NCI-H1417 treated with DMSO at 0.1 percent for 48 hours (cell line): ENCODE measurements at regions not wholly inside any gene's neighbourhood (a gene's known extent, or its start where the extent isn't known, plus 50 kb on each side); places are given as distances from the start of the nearest gene placed in this dataset.
"Not testable (repeated sequence)": the region's sequence is repeated elsewhere in the genome, so short reads cannot be mapped to it uniquely, and the experiment has no call there.

Source experiments
- DNase-seq: peaks from one replicate; lab custom pipeline; 2025; lab: John Stamatoyannopoulos, UW

DNA sequence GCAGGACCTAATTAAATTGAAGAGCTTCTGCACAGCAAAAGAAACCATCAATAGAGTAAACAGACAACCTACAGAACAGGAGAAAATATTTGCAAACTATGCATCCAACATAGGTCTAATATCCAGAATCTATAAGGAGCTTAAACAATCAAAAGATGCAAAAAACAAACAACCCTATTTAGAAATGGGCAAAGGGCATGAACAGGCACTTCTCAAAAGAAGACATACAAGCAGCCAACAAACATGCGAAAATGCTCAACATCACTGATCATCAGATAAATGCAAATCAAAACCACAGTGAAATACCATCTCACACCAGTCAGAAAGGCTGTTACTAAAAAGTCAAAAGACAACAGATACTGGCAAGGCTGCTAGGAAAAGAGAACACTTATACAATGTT, 189.2 kb downstream of the CYP26B1 start:
- DNase-seq = not testable (repeated sequence)

DNA sequence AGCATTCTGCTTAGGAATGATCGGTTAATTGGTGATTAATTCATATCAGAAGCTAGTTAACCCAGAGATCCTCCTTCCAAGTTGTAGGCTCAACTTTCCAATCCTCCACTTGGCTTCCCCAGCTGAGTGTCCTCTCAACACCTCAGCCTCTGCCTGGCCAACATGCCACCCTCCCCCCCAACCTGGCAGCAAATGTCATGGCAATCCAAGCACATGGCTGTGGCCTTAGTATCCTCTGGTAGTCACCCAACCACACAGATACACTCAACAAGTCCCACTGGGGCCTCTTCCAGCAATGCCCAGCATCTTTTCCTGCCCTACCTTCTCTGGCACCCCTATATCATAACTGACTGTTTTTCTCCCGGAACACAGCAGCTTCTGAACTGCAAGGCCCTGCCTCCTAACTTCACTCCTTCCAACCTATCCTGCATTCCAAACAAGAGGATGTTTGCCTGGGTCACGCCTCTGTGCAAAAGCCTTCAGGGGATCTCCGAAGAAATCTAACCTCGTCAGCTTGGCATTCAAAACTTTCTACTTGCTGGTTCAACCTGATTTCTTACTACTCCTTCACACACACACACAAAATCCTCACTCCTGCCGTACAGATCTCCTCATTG, 195.0 kb downstream of the CYP26B1 start:
- no peak for DNase-seq

DNA sequence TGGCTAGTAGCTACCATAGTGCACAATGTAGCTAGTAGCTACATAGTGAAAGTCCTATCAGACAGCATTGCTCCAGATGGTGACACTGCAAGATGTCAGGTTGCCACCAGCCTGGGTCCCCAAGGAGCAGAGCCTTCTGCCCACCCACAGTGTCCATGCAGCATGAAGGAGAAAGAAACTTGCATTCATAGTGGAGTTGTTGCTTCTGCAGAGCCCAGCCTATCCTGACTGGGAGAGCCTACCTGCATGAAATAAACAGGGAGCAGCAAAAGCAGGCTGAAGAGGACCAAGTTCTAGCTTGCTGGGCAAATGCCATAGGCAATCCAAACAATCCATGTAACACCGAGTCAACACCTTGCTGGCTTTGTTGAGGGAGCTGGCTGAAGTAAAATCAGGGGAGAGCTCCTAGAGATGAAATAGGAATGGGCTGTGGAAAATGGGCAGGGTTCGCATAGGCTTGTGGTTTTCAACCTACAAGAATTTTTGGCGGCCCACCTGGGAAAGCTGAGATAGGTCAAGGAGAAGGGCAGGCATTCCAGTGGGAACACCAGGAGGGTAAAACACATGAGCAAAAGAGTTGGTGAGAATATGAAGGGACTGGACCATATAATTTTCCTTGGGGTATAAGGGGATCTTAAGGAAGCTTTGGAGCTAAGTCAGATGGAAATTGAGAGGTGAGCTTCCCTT, 195.8 kb downstream of the CYP26B1 start:
- DNase-seq = no peak

DNA sequence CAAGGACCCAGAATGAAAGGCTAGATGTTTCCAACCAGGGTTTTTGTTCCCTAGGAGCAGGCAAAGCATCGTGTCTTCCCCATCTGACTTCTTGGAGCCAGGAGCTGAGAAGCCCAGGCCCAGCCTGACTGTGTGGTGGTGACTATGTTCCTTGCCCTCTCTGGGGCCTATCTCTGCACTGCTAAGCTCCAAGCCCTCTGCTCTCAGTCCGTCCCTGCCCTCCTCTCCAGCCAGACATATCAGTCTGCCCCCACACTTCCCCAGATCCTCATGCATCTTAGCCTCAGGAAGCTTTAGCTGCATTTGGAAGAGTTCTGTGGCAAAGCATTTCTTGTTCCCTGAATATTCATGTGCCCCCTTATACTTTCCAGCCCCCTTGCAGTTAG, 196.6 kb downstream of the CYP26B1 start:
- DNase-seq = no peak

DNA sequence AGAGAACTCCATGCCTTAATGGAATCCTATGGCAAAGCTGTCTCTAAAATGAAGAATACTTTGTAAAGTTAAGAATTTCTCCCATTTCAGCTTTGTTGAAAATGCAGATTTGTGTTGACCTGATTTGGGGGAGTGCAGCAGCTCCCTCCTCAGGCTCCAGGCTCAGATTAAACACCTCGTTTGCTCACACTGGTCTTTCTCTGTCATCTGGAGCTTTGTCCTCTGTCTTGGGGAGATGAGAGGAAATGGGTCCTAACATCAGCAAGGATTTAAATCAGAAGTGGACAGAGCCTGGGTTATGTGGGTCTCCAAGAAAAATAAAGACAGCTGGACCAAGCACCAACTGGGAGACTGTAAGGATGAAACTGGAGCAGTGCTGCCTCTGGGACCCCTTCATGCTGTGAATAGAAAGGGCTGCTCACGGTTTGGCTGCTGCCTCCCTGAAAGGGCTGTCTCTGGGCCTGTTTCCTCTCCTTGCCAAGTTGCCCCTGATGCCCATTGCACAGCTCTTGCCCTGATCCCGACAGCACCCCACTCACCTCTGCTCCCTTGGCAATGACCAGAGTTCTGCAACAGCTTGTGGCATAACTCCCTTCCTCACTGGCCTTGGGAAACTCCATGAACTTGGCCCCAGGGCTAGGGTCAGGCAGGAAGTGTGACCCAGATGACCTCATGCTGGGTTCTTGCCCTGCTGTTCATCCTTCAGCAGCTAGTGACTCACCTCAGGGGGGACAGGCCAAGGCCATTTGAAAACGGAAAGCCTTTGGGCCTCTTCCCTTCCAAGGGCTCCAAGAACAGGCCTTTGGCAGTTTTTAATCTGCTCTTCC, 197.2 kb downstream of the CYP26B1 start:
- DNase-seq = no peak

DNA sequence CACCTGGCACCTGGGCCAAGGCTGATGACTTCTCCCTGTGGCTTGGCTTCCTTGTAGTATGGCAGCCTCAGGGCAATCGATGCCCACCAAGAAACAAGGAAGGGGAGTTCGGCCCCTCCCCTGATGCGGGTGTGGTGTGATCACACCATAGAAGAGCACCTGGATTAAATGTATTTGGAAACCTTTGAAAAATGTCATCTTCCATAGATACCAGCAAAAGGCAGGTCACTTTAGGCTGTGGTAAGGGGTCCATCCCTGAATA, 198.2 kb downstream of the CYP26B1 start:
- DNase-seq = no peak

DNA sequence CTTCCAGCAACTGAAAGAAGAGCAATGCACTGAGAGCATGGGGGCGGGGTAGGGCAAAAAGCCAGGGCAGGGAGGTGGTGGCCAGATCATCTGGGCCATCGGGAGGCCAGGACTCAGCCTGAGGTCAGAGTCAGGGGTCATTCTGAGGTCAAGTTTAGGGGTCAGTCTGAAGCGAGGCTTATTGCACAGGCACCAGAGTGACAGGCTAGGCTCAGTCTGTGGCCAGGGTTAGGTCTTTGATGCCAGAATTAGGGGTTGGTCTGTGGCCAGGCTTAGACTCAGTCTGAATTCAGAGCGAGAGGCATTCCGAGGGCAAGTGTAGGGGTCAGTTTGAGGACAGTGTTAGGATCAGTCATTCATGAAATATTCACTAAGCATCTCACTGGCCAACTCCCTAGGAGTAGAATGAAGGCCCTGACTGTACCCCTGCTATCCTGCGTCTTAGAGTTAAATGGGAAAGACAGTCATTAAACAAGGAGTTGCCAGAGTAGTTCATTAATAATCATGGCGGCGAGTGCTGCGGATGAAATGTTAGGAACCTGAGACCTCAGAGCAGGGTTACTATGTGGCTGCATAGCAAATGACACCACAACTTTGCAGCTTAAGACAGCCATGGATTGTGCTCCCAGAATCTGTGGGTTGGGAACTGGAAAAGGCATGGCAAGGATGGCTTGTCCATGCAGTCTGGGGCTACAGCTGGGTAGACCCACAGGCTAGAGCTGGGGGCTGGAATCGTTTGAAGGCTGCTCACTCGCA, 198.7 kb downstream of the CYP26B1 start:
- DNase-seq = no peak

DNA sequence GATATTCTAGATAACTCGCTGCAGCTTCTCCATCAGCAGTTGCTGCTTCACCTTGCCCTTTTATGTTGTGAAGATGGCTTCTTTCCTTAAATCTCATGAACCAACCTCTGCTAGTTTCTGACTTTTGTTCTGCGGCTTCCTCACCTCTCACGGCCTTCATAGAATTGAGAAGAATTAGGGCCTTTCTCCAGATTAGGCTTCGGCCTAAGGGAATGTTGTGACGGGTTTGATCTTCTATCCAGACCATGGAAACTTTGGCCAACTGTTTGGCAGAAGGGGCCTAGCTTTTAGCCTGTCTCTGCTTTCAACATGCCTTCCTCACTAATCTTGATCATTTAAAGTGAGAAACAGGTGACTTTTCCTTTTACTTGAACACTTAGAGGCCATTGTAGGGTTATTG, 199.9 kb downstream of the CYP26B1 start:
- no peak for DNase-seq

DNA sequence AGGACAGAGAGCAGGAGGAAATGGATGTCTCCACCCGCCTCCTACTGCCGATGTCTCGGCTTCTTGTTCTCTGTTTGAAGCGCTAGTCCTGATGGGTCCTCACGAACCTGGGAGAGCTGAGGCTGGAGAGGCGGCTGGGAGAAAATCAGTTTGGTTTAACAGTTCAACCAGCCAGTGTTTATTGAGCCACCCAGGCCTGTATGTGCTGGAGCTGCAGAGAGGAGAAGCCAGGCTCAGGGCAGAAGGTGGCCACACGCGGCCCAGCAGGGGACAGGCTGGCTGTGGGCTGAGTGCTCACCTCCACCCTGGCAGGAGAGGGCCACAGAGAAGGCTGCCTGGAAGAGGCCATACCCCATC, 202.1 kb downstream of the CYP26B1 start:
- DNase-seq = no peak

DNA sequence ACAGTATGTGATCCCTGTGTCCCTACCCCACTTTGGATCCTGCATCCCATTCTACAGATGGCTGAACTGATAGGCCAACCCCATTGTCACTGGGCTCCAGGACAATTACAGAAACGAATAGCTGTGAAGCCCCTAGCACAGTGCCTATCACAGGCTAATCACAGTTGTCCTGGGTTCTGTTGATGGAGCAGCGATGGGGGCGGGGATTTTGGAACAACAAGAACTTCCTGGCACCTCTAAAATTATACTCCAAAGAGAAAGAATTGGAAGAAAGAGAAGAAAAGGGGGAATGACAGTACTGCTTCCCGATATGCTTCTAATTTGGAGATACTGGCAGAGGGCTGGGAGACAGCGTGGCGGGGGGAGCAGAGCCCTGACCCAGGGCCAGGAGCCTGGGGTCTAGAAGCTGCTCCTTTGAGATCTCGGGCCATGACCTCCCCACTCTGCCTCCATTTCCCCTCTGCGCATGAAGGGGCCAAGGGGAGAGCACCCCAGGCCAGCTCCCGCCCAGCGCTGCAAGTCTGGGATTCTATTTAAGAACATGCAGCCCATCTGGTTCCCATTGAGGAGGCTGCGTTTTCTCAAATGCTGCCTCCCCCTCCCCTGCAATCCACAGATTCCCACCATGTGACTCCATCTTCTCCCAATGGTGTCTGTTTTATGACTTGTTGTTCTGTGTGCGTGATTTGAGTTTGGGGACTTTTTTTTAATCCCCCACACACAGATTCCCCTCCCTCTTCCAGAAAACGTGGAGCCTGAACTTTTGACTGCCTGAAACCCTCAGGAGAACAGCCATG, 202.7 kb downstream of the CYP26B1 start:
- DNase-seq = no peak

DNA sequence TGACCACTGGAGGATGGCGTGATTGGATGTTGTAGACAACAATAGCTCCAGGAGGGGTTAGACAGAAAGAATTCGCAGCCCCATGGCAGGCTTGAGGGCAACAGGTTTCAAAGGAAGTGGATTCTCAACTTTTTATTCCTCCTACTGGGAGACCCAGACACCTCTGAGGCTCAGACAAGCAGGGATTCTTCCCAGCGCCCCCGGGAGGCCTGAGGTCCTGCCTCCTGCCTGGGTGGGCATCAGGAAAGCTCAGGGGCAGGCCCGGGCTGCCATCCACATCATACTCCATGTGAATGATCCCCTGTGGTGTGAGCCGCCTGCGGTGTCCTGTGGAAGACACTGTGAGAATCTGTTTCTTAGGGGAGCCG, 203.5 kb downstream of the CYP26B1 start:
- DNase-seq = no peak

DNA sequence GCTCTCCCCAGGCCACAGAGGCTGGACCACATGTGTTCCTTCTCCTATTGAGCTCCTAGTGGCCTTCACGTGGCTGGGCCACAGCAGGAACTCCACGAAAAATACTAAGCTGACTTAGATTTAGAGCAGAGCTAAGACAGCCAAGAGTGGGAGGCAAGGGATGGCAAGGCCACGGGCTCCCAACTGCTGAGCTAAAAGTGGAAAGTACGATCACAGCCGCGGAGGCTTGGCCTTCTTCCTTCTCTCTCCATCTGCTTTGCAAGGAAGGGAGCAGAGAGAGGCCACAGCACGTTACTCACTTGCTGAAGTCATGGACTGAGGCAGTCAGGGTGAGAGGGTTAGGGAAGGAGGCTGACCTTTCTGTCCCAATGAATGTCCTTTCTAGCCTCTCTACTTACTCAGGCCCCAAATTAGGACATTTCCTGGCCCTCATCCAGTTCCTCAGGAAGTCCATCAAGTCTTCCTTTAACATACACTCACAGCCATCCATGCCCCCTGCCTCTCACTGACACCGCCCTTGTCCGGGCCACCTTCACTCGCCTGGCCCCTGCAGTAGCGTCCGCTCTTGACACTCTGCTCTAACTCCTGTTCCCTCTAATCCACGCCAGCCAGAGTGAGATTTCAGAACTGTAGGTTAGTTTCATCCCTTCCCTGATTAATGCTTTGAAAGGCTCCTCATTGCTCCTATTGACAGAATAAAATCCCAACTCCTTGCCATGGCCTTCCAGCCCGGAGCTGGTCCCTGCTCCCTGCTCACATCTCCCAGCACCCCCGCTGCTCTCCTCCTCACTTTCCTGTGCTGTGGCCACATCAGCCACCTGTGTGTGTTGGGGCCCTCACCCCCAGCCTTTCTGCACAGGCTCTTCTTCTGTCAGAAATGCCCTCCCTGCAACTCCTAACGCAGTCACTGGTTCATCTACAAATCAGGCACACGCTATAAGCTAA, 204.2 kb downstream of the CYP26B1 start:
- DNase-seq = no peak

DNA sequence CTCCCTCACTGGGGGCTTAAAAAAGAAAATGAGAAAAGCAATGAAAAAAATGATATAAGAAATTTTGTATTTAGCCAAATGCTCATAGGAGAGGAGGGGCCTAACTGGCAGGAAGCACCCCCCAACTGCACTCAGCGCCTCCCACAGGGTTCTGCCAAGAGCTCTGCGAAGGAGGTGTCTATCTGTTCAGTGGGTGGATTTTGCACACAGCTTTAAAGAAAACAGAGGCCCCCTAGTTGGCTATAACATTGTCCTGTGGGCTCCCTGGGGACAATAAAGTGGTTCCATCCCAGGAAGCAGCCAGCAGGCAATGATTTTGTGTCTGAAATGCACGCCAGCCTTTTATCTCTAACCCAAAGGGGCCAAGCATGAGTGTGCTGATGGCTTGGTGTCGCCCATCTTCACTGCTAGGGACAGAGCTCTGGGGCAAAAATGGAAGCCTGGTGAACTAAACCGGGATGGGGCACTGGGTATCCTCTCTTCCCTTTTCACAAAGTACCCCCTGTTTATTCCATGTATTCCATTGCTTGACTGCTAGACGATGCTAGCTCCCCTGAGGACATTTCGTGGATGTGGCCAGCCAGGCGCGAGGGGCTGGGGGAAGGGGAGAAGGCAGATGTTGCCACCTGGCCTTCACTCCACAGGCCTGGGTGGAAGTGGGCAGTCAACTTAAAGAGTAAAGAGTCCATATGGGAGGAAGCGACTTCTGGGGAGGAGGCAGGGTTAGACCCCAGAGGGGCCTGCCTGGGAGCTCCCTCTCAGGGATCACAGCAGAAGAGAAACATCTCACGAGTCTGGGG, 205.7 kb downstream of the CYP26B1 start:
- DNase-seq = no peak

DNA sequence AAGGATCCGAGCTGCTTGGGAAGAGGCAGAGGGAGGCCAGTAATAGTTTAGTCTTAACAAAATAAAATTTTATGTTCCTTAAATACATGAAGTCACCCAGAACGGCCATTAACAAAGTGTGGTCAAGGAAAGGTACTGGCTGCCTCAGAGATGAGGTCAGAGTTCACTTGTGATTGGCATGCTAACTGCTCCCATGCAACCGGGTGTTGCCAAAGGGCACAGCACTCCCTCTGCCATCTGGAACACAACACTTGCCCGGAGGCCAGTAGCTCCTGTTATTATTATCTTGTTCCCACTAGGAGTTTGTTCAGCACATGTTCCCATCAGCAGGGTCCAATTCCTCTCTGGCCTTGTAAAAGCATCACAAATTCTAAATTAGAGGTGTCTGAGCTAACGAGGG, 207.0 kb downstream of the CYP26B1 start:
- DNase-seq = no peak

DNA sequence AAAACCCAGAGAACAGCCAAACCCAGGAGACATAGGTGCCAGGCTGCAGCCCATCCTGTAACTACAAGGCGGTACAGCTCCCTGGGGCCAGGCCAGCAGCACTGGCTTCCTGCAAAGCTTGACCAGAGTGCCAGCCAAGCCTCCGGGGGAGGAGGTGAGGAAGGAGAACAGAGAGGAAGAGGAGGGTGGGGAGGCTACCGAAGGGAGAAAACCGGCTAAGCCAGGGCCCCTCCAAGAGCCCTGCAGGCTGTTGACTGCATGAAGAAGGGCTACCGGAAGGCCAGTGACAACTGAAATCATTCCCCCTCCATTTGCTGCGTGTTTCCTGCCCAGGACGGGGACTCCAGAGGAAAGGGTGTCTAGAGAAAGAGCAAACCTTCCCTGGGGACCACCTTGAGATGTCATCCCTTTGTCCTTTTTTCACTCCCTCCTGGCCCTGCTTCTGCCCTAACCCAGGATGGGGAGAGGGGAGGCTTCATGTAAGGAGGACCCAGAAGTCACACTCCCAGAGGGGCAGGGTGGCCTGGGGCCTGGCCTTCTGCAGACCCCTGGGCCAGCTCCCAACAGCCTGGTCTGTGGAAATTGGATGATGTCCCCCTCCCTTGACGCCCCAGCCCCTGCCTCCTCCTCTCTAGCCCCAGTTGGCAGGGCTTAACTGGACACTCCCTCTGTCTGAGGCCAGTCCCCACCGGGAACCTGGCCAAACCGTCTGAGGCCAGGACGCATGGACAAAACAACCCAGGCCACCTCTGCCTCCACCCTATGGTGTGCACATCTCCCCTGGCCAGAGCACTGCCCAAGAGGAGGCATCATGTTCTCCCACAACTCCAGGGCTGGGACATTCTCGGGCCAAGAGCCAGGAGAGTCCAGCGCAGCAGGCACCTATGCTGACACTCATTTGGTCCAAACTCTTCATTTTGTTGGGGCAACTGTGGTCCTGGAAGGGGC, 207.8 kb downstream of the CYP26B1 start:
- no peak for DNase-seq

DNA sequence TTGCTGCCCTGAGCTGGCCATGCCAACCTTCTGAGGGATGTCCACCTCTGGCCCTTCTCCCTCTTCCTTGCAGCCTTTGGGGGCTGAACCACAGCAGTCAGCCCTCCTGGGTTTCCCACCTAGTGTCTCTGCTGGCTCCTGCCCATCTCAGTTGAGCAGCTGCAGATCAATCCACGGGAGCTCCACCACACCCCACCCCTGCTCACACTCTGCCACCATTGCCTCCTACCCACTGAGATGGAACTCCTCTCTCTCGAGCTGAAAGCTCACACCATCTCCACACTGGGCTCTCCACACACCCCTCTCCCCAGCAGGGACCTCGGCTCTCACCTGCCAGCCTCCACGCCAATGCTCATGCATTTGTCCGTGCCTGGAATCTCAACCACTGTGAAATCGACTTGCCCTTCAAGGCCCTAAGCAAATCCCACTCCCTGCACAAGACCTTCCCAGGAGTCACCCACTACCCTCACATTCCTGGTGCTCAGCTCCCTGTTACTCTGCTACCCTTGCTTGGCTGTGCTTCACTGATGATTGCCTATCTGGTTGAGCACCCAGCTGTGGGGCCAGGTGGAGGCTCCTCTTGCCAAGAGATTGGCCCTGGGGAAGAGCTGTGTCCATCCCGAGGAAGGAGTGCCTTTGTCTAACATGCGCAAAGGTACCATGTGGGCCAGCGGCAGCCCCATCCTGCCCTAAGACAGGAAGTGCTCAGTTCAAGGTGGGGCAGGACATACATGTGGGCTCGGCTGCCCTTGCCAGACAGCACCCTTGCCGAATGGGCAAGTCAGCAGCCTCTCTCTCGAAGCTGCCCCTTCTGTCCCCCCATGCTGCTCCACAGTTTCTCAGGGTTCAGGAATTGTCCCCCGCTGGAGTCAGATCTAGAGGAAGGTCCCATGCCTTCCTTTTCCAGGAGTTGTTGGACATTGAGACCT, 208.7 kb downstream of the CYP26B1 start:
- DNase-seq = no peak

DNA sequence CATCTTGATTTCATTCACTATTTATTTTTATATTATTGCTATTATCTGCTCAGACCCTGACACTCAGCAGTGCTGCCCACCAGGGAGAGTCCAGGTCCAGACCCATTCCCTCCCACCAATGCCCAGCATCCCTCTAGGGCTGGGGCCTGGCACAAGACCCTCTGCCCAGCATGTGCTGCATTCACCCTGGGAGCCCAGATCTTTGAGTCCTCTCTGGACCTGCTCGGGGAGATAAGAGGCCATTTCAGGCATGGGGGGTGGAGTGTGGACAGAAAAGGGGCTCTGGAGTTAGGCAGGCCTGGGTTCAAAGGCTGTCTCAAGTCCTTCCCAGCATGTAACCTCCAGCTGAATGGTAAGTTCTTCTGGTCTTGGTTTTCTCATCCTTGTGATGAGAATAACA, 209.6 kb downstream of the CYP26B1 start:
- no peak for DNase-seq

DNA sequence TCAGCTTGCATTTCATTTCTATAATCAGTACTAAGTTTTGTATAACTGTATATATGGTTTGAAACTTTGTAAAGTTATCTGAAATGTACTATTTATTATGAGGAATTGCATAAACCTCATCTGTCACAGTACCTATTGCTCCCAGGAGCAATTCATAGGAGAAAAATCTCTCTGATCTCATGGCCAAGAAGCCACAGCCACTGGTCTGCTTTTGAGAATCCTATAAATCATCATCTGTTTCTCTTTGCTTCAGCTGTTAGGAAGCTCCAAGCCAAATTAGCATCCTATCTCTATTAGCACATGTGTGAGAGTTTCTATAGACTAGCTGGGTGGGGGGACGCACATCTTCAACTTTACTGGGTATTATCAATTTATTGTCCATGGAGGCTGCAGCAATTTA, 210.3 kb downstream of the CYP26B1 start:
- DNase-seq = no peak
